ENCODE measurements at regions not wholly inside any gene's neighbourhood (a gene's known extent, or its start where the extent isn't known, plus 50 kb on each side); places are given as distances from the start of the nearest gene placed in this dataset.

DNA sequence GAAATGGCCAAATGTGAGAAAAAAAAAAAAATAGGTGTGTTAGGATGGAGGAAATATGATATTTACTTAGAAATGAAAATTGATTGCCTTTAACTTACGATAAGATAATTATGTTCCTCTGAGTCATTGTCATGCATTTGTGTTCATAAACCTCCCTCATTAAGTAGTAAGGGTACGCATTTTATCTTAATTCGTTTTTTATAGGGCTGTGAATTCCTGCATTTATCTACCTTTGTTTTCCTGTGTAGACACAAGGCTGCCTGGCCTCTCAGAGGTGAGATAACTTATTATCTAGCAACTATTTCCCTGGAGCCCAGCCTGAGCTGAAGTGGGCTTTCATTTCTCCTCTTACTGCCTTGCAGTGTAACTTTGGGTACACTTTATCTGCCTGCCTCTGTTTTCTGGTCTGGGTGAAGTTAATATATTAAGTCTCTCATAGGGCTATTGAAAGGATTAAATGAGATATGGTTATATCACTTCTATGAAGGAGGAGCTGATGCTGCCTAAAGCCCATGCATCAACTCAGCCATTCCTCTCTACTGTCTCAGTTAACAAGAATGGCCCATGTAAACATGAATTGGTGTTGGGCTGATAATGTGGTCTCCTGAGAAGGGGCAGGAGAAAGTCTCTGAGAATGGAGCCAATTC lies 103.8 kb upstream of the KLF4 start (continued):
- TF ChIP-seq, protein P1, sequence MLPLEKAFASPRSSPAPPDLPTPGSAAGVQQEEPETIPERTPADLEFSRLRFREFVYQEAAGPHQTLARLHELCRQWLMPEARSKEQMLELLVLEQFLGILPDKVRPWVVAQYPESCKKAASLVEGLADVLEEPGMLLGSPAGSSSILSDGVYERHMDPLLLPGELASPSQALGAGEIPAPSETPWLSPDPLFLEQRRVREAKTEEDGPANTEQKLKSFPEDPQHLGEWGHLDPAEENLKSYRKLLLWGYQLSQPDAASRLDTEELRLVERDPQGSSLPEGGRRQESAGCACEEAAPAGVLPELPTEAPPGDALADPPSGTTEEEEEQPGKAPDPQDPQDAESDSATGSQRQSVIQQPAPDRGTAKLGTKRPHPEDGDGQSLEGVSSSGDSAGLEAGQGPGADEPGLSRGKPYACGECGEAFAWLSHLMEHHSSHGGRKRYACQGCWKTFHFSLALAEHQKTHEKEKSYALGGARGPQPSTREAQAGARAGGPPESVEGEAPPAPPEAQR (tag by site-specific recombination; IDR thresholded peaks at IDR 0.05) = no peak
- no peak for TF ChIP-seq ZNF561 (tag by site-specific recombination; IDR thresholded peaks at IDR 0.05; ENCODE audit: borderline replicate concordance)
- 0 out of 2 replicates have a peak, but pooled peaks have one; percentile 21 for TF ChIP-seq IKZF3 (tag by site-specific recombination; IDR thresholded peaks at IDR 0.05)
- TF ChIP-seq, protein P2, sequence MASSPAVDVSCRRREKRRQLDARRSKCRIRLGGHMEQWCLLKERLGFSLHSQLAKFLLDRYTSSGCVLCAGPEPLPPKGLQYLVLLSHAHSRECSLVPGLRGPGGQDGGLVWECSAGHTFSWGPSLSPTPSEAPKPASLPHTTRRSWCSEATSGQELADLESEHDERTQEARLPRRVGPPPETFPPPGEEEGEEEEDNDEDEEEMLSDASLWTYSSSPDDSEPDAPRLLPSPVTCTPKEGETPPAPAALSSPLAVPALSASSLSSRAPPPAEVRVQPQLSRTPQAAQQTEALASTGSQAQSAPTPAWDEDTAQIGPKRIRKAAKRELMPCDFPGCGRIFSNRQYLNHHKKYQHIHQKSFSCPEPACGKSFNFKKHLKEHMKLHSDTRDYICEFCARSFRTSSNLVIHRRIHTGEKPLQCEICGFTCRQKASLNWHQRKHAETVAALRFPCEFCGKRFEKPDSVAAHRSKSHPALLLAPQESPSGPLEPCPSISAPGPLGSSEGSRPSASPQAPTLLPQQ (tag by site-specific recombination; IDR thresholded peaks at IDR 0.05) = no peak
- no peak for TF ChIP-seq ZBTB21 (tag by site-specific recombination; IDR thresholded peaks at IDR 0.05)
- TF ChIP-seq ZNF701 (tag by site-specific recombination; IDR thresholded peaks at IDR 0.05) = no peak
- no peak for TF ChIP-seq ZNF121 (tag by site-specific recombination; IDR thresholded peaks at IDR 0.05)
- TF ChIP-seq, protein P3, sequence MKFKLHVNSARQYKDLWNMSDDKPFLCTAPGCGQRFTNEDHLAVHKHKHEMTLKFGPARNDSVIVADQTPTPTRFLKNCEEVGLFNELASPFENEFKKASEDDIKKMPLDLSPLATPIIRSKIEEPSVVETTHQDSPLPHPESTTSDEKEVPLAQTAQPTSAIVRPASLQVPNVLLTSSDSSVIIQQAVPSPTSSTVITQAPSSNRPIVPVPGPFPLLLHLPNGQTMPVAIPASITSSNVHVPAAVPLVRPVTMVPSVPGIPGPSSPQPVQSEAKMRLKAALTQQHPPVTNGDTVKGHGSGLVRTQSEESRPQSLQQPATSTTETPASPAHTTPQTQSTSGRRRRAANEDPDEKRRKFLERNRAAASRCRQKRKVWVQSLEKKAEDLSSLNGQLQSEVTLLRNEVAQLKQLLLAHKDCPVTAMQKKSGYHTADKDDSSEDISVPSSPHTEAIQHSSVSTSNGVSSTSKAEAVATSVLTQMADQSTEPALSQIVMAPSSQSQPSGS (tag by site-specific recombination; IDR thresholded peaks at IDR 0.05; ENCODE audit: low read depth) = no peak
- no peak for TF ChIP-seq ZNF140 (tag by site-specific recombination; IDR thresholded peaks at IDR 0.05)
- no peak for TF ChIP-seq ZNF514 (tag by site-specific recombination; IDR thresholded peaks at IDR 0.05)
- TF ChIP-seq SP3 (tag by site-specific recombination; IDR thresholded peaks at IDR 0.05) = no peak
- peak; percentile 30; the same call in 1 of the 2 replicates for TF ChIP-seq GLI2 (tag by site-specific recombination; IDR thresholded peaks at IDR 0.05; ENCODE audit: borderline replicate concordance, low read depth)
- peak; percentile 74 for TF ChIP-seq FEZF1 (tag by site-specific recombination; IDR thresholded peaks at IDR 0.05)

DNA sequence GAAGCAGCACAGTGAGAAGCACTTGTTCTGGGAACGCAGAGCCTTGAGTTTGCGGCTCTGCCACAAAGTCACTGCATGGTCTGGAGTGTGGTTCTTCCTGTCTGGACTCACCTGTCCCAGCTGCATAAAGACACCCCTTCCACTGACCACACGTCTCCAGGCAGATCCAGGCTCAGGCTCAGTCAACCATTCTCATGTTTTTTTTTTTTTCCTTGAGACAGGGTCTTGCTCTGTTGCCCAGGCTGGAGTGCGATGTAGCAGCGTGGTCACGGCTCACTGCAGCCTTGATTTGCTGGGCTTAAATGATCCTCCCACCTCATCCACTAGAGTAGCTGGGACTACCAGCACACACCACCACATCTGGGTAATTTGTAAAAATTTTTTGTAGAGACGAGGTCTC lies 102.9 kb upstream of the KLF4 start:
- Histone ChIP-seq H3K36me3 (ENCODE audit: control insufficient read depth in 2 of 2, insufficient read depth in 1 of 2, low read length in 2 of 2) (no peaks in the 10 kb centered on the region), H3K4me1 (ENCODE audit: control insufficient read depth, insufficient read depth, low read length) (peaks cover 6% of the 10 kb centered on the region), H3K27ac (ENCODE audit: extremely low read depth, low read depth, low read length) (no peak overlapping the region), H3K9me3 (ENCODE audit: control insufficient read depth, insufficient read depth, low read depth, low read length) (no peaks in the 10 kb centered on the region), H3K4me3 (ENCODE audit: low read depth, low read length) (no peak overlapping the region)
- ChIA-PET POLR2A (no interaction called here), CTCF (interaction anchor here (1.0 kb wide), 1 partner anchor 29 kb away, joined by 5 read pairs; no protein-coding TSS in a partner anchor)
- TF ChIP-seq ZNF146 (tag by site-specific recombination; IDR thresholded peaks at IDR 0.05) = no peak
- no peak for TF ChIP-seq ZNF366 (tag by site-specific recombination; conservative IDR thresholded peaks at IDR 0.05)
- TF ChIP-seq ZNF121 (tag by site-specific recombination; IDR thresholded peaks at IDR 0.05) = 0 out of 2 replicates have a peak, but pooled peaks have one; percentile 36
- no peak for TF ChIP-seq ZNF529 (tag by site-specific recombination; IDR thresholded peaks at IDR 0.05; ENCODE audit: insufficient replicate concordance)
- TF ChIP-seq KLF9 (tag by site-specific recombination; IDR thresholded peaks at IDR 0.05; ENCODE audit: low read depth) = no peak
- TF ChIP-seq ZNF394 (tag by site-specific recombination; IDR thresholded peaks at IDR 0.05; ENCODE audit: borderline replicate concordance) = 0 out of 2 replicates have a peak, but pooled peaks have one; percentile 18
- no peak for TF ChIP-seq ZNF548 (tag by site-specific recombination; IDR thresholded peaks at IDR 0.05)
- TF ChIP-seq, protein P4, sequence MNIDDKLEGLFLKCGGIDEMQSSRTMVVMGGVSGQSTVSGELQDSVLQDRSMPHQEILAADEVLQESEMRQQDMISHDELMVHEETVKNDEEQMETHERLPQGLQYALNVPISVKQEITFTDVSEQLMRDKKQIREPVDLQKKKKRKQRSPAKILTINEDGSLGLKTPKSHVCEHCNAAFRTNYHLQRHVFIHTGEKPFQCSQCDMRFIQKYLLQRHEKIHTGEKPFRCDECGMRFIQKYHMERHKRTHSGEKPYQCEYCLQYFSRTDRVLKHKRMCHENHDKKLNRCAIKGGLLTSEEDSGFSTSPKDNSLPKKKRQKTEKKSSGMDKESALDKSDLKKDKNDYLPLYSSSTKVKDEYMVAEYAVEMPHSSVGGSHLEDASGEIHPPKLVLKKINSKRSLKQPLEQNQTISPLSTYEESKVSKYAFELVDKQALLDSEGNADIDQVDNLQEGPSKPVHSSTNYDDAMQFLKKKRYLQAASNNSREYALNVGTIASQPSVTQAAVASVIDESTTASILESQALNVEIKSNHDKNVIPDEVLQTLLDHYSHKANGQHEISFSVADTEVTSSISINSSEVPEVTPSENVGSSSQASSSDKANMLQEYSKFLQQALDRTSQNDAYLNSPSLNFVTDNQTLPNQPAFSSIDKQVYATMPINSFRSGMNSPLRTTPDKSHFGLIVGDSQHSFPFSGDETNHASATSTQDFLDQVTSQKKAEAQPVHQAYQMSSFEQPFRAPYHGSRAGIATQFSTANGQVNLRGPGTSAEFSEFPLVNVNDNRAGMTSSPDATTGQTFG (tag by site-specific recombination; IDR thresholded peaks at IDR 0.05; ENCODE audit: borderline replicate concordance) = no peak
